SK-N-SH treated with all-trans-retinoic acid at 6 μM for 48 hours (cell line): ENCODE measurements at regions not wholly inside any gene's neighbourhood (a gene's known extent, or its start where the extent isn't known, plus 50 kb on each side); places are given as distances from the start of the nearest gene placed in this dataset.

Source experiments
- GLIS3 ChIP-seq: fragments of 250-450 bp; sonication (Bioruptor Pico); IDR thresholded peaks from 2 replicates; pipeline ENCODE4 v1.5.0; 2020; ENCODE audit warnings: mild to moderate bottlenecking, moderate library complexity
- PATZ1 ChIP-seq: fragments of 250-450 bp; sonication (Bioruptor Pico); IDR thresholded peaks from 2 replicates; pipeline ENCODE4 v1.8.0; 2020; ENCODE audit warnings: mild to moderate bottlenecking, moderate library complexity, borderline replicate concordance
- PPARA ChIP-seq: fragments of 250-450 bp; sonication (Bioruptor Pico); IDR thresholded peaks from 2 replicates; pipeline ENCODE4 v1.5.0; 2020; ENCODE audit warnings: mild to moderate bottlenecking, borderline replicate concordance

- TF ChIP-seq GLIS3 (no peak), PATZ1 (CRISPR knock-in tag) (no peak), PPARA (no peak)
Observed at GRCh38 chr1:22210636-22211035, 67.7 kb upstream of the WNT4 start.
